H1 (cell line): ENCODE measurements at regions not wholly inside any gene's neighbourhood (a gene's known extent, or its start where the extent isn't known, plus 50 kb on each side); places are given as distances from the start of the nearest gene placed in this dataset.
A peak's percentile ranks its signal among the peaks of the same experiment; 100 is the strongest.

Experiments used
- CTCF ChIA-PET: fragments of 300-600 bp; sonication (Branson Sonifier 250); formaldehyde crosslinking; loops from one replicate; lab custom pipeline; 2021; ENCODE audit not compliant: partially characterized antibody; lab: Charles Lee
- POLR2A ChIA-PET: fragments of 300-600 bp; sonication (Branson Sonifier 250); formaldehyde crosslinking; loops from one replicate; lab custom pipeline; 2021; ENCODE audit warnings: inconsistent platforms; ENCODE audit not compliant: partially characterized antibody; lab: Charles Lee
- DNase-seq, 2 experiments: peaks; one replicate each; pipeline versions ENCODE4 v3.0.0 to v3.0.0-alpha.2; 2010 to 2022; ENCODE audit warnings: low spot score in 2 of 2, low read depth in 1 of 2, mixed read lengths in 1 of 2
- FAIRE-seq: peaks from 2 replicates; lab custom pipeline; 2011; peaks lifted over from hg19 to GRCh38; lab: Jason Lieb, UNC
- H2AFZ ChIP-seq: 2 replicates; pipeline ENCODE4 v1.8.1; 2012; ENCODE audit warnings: low read length, inconsistent platforms
- H2AK5ac ChIP-seq: 2 replicates; pipeline ENCODE4 v1.6.1; 2013; ENCODE audit warnings: low read depth, low read length
- H2BK120ac ChIP-seq: replicated peaks from 2 replicates; pipeline ENCODE3; 2013; ENCODE audit warnings: low read depth, low read length, inconsistent platforms
- H2BK12ac ChIP-seq: 2 replicates; pipeline ENCODE4 v1.6.1; 2013; ENCODE audit warnings: low read depth, low read length
- H2BK15ac ChIP-seq: 2 replicates; pipeline ENCODE4 v1.6.1; 2013; ENCODE audit warnings: low read length
- H2BK20ac ChIP-seq: 2 replicates; pipeline ENCODE4 v1.6.1; 2013; ENCODE audit warnings: low read length
- H2BK5ac ChIP-seq: 2 replicates; pipeline ENCODE4 v1.6.1; 2013; ENCODE audit warnings: low read depth, low read length
- H3K14ac ChIP-seq: 2 replicates; pipeline ENCODE4 v1.6.1; 2013; ENCODE audit warnings: inconsistent platforms; ENCODE audit not compliant: insufficient read length
- H3K18ac ChIP-seq: 2 replicates; pipeline ENCODE4 v1.6.1; 2013; ENCODE audit warnings: low read length; ENCODE audit errors: extremely low read depth
- H3K23ac ChIP-seq: 2 replicates; pipeline ENCODE4 v1.6.1; 2013; ENCODE audit warnings: inconsistent platforms; ENCODE audit not compliant: insufficient read length
- H3K23me2 ChIP-seq: 2 replicates; pipeline ENCODE4 v1.6.1; 2013; ENCODE audit warnings: low read depth, low read length
- H3K27ac ChIP-seq: 2 replicates; pipeline ENCODE4 v1.6.1; 2011; ENCODE audit warnings: low read depth, low read length, inconsistent platforms
- H3K27me3 ChIP-seq, 4 experiments: replicated peaks in 1 of 4; 1 replicate in 1 of 4; 2 replicates in 3 of 4; pipeline versions ENCODE4 v1.6.1 to v1.8.1; 2011 to 2013; ENCODE audit warnings: low read length in 3 of 4, mild to moderate bottlenecking in 3 of 4, inconsistent platforms in 2 of 4, mixed read lengths in 2 of 4, moderate library complexity in 1 of 4; ENCODE audit not compliant: control insufficient read depth in 3 of 4, insufficient read depth in 3 of 4; ENCODE audit errors: extremely low read depth in 1 of 4
- H3K36me3 ChIP-seq, 4 experiments: 2 replicates each; pipeline versions ENCODE4 v1.6.1 to v1.8.1; 2011 to 2013; ENCODE audit warnings: mild to moderate bottlenecking in 4 of 4, low read length in 3 of 4, moderate library complexity in 2 of 4, control low read depth in 1 of 4, inconsistent platforms in 1 of 4; ENCODE audit not compliant: insufficient read depth in 4 of 4, control insufficient read depth in 2 of 4
- H3K4ac ChIP-seq: replicated peaks from 2 replicates; pipeline ENCODE3; 2013; ENCODE audit warnings: low read length, low read depth, mixed read lengths, inconsistent platforms; ENCODE audit not compliant: insufficient read length
- H3K4me1 ChIP-seq, 4 experiments: replicated peaks in 1 of 4; 1 replicate in 1 of 4; 2 replicates in 3 of 4; pipeline versions ENCODE4 v1.6.1 to v1.8.1; 2011 to 2013; ENCODE audit warnings: low read length in 3 of 4, inconsistent platforms in 2 of 4, mixed read lengths in 1 of 4; ENCODE audit not compliant: insufficient read depth in 4 of 4, control insufficient read depth in 3 of 4
- H3K4me2 ChIP-seq, 2 experiments: 2 replicates each; pipeline versions ENCODE4 v1.6.1 to v1.8.1; 2011 to 2013; ENCODE audit warnings: low read depth in 2 of 2, low read length in 2 of 2, control low read depth in 1 of 2, inconsistent platforms in 1 of 2, mild to moderate bottlenecking in 1 of 2; ENCODE audit not compliant: insufficient read depth in 1 of 2
- H3K4me3 ChIP-seq, 4 experiments: fragments of 200-600, 300-600 bp in 1 of 4; sonication (generic), shearing (Covaris generic), sonication (Bioruptor Twin) in 1 of 4; 2 replicates each; pipeline versions ENCODE4 v1.5.1 to v1.8.1; 2011 to 2016; ENCODE audit warnings: low read length in 4 of 4, low read depth in 3 of 4, control low read depth in 2 of 4, inconsistent platforms in 2 of 4, mild to moderate bottlenecking in 2 of 4, mixed read lengths in 1 of 4, moderate library complexity in 1 of 4; ENCODE audit not compliant: insufficient read depth in 2 of 4; ENCODE audit errors: extremely low read depth in 1 of 4
- H3K56ac ChIP-seq: replicated peaks from 2 replicates; pipeline ENCODE3; 2013; ENCODE audit warnings: low read depth, mild to moderate bottlenecking, mixed read lengths, low read length, inconsistent platforms; ENCODE audit not compliant: insufficient read length
- H3K79me1 ChIP-seq: 2 replicates; pipeline ENCODE4 v1.6.1; 2013; ENCODE audit warnings: low read depth, low read length, control low read depth
- H3K79me2 ChIP-seq, 2 experiments: 2 replicates each; pipeline versions ENCODE4 v1.6.1 to v1.8.1; 2012 to 2013; ENCODE audit warnings: low read length in 2 of 2, mild to moderate bottlenecking in 2 of 2, inconsistent platforms in 1 of 2; ENCODE audit not compliant: insufficient read depth in 2 of 2, control insufficient read depth in 1 of 2
- H3K9ac ChIP-seq, 4 experiments: replicated peaks in 1 of 4; 1 replicate in 1 of 4; 2 replicates in 3 of 4; pipeline versions ENCODE4 v1.6.1 to v1.8.1; 2011 to 2013; ENCODE audit warnings: low read depth in 3 of 4, low read length in 3 of 4, control low read depth in 2 of 4, mild to moderate bottlenecking in 2 of 4, moderate library complexity in 2 of 4, inconsistent platforms in 1 of 4; ENCODE audit errors: extremely low read depth in 1 of 4
- H3K9me3 ChIP-seq, 2 experiments: 2 replicates each; pipeline versions ENCODE4 v1.6.1 to v1.8.1; 2012 to 2013; ENCODE audit warnings: mild to moderate bottlenecking in 2 of 2, moderate library complexity in 2 of 2, control low read depth in 1 of 2, inconsistent platforms in 1 of 2, low read depth in 1 of 2, low read length in 1 of 2, mixed read lengths in 1 of 2; ENCODE audit not compliant: insufficient read depth in 2 of 2
- H4K20me1 ChIP-seq, 2 experiments: replicated peaks in 1 of 2; 2 replicates each; pipeline versions ENCODE3 to v1.8.1; 2011 to 2013; ENCODE audit warnings: inconsistent platforms in 2 of 2, low read length in 2 of 2, mild to moderate bottlenecking in 1 of 2; ENCODE audit not compliant: insufficient read depth in 2 of 2, control insufficient read depth in 1 of 2
- H4K5ac ChIP-seq: 2 replicates; pipeline ENCODE4 v1.6.1; 2013; ENCODE audit warnings: low read length, low read depth, mixed read lengths, inconsistent platforms; ENCODE audit not compliant: insufficient read length
- H4K8ac ChIP-seq: 2 replicates; pipeline ENCODE4 v1.8.0; 2013; ENCODE audit warnings: mild to moderate bottlenecking, moderate library complexity, low read length, inconsistent platforms; ENCODE audit not compliant: insufficient read depth; ENCODE audit errors: extremely low read depth
- H4K91ac ChIP-seq: replicated peaks from 2 replicates; pipeline ENCODE3; 2013; ENCODE audit warnings: low read length, mixed read lengths, inconsistent platforms; ENCODE audit not compliant: insufficient read length
- BACH1 ChIP-seq: IDR thresholded peaks from 2 replicates; pipeline ENCODE4 v1.6.1; 2012; ENCODE audit warnings: low read length, improper control_type of control experiment
- BRCA1 ChIP-seq: IDR thresholded peaks from 2 replicates; pipeline ENCODE4 v1.6.1; 2012; ENCODE audit warnings: low read depth, low read length, improper control_type of control experiment
- CHD1 ChIP-seq: IDR thresholded peaks from 2 replicates; pipeline ENCODE4 v1.6.1; 2012; ENCODE audit warnings: low read depth, low read length, improper control_type of control experiment
- CTCF ChIP-seq, 3 experiments: IDR thresholded peaks; 1 replicate in 2 of 3; 2 replicates in 1 of 3; pipeline versions ENCODE4 v1.5.1 to v1.6.1; 2011; ENCODE audit warnings: low read length in 3 of 3, mild to moderate bottlenecking in 3 of 3, inconsistent platforms in 2 of 3, low read depth in 1 of 3, moderate library complexity in 1 of 3; ENCODE audit not compliant: insufficient read depth in 1 of 3; ENCODE audit errors: control extremely low read depth in 1 of 3
- EGR1 ChIP-seq: IDR thresholded peaks from 2 replicates; pipeline ENCODE4 v1.6.1; 2011; ENCODE audit warnings: low read depth, low read length, borderline replicate concordance
- KDM4A ChIP-seq: IDR thresholded peaks from one replicate; pipeline ENCODE4 v1.7.1; 2012; ENCODE audit warnings: low read depth, mild to moderate bottlenecking, moderate library complexity, low read length, inconsistent platforms; ENCODE audit not compliant: severe bottlenecking
- KDM5A ChIP-seq: fragments of 200-600 bp; IDR thresholded peaks from 2 replicates; pipeline ENCODE4 v1.7.1; 2012; ENCODE audit warnings: mild to moderate bottlenecking, low read length, inconsistent platforms, mixed read lengths
- RAD21 ChIP-seq, 2 experiments: IDR thresholded peaks in 1 of 2; conservative IDR thresholded peaks in 1 of 2; 2 replicates each; pipeline ENCODE4 v1.6.1; 2011; ENCODE audit warnings: low read depth in 2 of 2, low read length in 2 of 2, improper control_type of control experiment in 1 of 2, inconsistent platforms in 1 of 2, mild to moderate bottlenecking in 1 of 2, moderate library complexity in 1 of 2
- RNF2 ChIP-seq: fragments of 200-900, 300-1000 bp; sonication (generic); IDR thresholded peaks from 2 replicates; pipeline ENCODE4 v1.7.1; 2016; ENCODE audit warnings: borderline replicate concordance, low read depth, mild to moderate bottlenecking, antibody characterized with exemption, low read length; ENCODE audit not compliant: poor library complexity, severe bottlenecking; ENCODE audit errors: missing control alignments
- SIX5 ChIP-seq: IDR thresholded peaks from 2 replicates; pipeline ENCODE4 v1.6.1; 2011; ENCODE audit warnings: mild to moderate bottlenecking, low read depth, low read length
- TCF12 ChIP-seq: IDR thresholded peaks from 2 replicates; pipeline ENCODE4 v1.6.1; 2011; ENCODE audit warnings: low read depth, mild to moderate bottlenecking, low read length
- WGBS, 2 experiments: shearing (Covaris generic) in 1 of 2; methylation state at CpG; one replicate each; pipeline versions ENCODE4 v1.1.6 to v1.1.7; 2013 to 2015; ENCODE audit warnings: low lambda C conversion rate in 2 of 2, mixed read lengths in 2 of 2, inconsistent platforms in 1 of 2, low coverage in 1 of 2, missing lambda C conversion rate in 1 of 2; ENCODE audit not compliant: insufficient replicate concordance in 2 of 2, insufficient coverage in 1 of 2, insufficient read length in 1 of 2; ENCODE audit errors: extremely low coverage in 1 of 2, missing lambda C conversion rate in 1 of 2; 5-methylcytosine and 5-hydroxymethylcytosine counted together

GRCh38 chr15:31447931-31448634 is 121.4 kb downstream of the KLF13 start:
- H4K20me1 ChIP-seq, result no peaks in the 10 kb centered on the region
- H3K27ac ChIP-seq, result no peak overlapping the region
- no peak overlapping the region for H2BK12ac ChIP-seq
- no peak overlapping the region for H3K23ac ChIP-seq
- no peak overlapping the region for H2BK5ac ChIP-seq
- no peak overlapping the region for H2AFZ ChIP-seq
- H2AK5ac ChIP-seq, result no peak overlapping the region
- H3K79me1 ChIP-seq, result no peaks in the 10 kb centered on the region
- no peak overlapping the region for H4K5ac ChIP-seq
- H4K91ac ChIP-seq, result peak overlapping the region; percentile 25
- H3K36me3 ChIP-seq, result no peaks in the 10 kb centered on the region
- H3K4me3 ChIP-seq, result no peak overlapping the region
- H2BK20ac ChIP-seq, result no peak overlapping the region
- H3K9me3 ChIP-seq, result no peaks in the 10 kb centered on the region
- no peak overlapping the region for H2BK15ac ChIP-seq
- FAIRE-seq (no peak), DNase-seq (peak in 1 of 2 experiments; percentile 3)
- H3K4me1 ChIP-seq, result no peaks in the 10 kb centered on the region
- ChIA-PET CTCF (interaction anchor here (0.7 to 1.3 kb wide), 2 partner anchors 13 to 143 kb away, joined by 3 read pairs; no protein-coding TSS in a partner anchor), POLR2A (no interaction called here)
- no peak overlapping the region for H3K9ac ChIP-seq
- H3K14ac ChIP-seq, result no peak overlapping the region
- H3K18ac ChIP-seq, result no peak overlapping the region
- no peak overlapping the region for H3K56ac ChIP-seq
- no peaks in the 10 kb centered on the region for H3K27me3 ChIP-seq
- H3K4me2 ChIP-seq, result no peak overlapping the region
- no peaks in the 10 kb centered on the region for H3K79me2 ChIP-seq
- no peak overlapping the region for H4K8ac ChIP-seq
- no peak overlapping the region for H3K4ac ChIP-seq
- no peaks in the 10 kb centered on the region for H3K23me2 ChIP-seq
- 88% methylated on average over 8 of the region's 8 CpGs; no CpG with 5 or more reads in 1 of the 2 experiments for WGBS, 2 experiments
- H2BK120ac ChIP-seq, result no peak overlapping the region
- no peak for TF ChIP-seq BACH1
- no peak for TF ChIP-seq EGR1
- TF ChIP-seq CTCF (IDR thresholded peaks at IDR 0.05; ENCODE audit: control extremely low read depth in 1 of 3, insufficient read depth in 1 of 3, low read depth in 1 of 3, low read length in 3 of 3), result no peak
- no peak for TF ChIP-seq KDM4A
- no peak for TF ChIP-seq RNF2
- no peak for TF ChIP-seq CHD1
- TF ChIP-seq BRCA1, result no peak
- TF ChIP-seq RAD21 (IDR thresholded peaks at IDR 0.05 in 1 of 2, conservative IDR thresholded peaks at IDR 0.05 in 1 of 2; ENCODE audit: low read depth in 2 of 2, low read length in 2 of 2), result no peak
- no peak for TF ChIP-seq SIX5
- TF ChIP-seq TCF12, result no peak
- TF ChIP-seq KDM5A, result no peak
